Activated CD4-positive, CD25-positive, alpha-beta regulatory T cell (primary cell): ENCODE measurements at regions not wholly inside any gene's neighbourhood (a gene's known extent, or its start where the extent isn't known, plus 50 kb on each side); places are given as distances from the start of the nearest gene placed in this dataset.

ENCODE experiments used
- DNase-seq, 4 experiments: peaks; one replicate each; lab custom pipeline; 2025; lab: John Stamatoyannopoulos, UW

DNA sequence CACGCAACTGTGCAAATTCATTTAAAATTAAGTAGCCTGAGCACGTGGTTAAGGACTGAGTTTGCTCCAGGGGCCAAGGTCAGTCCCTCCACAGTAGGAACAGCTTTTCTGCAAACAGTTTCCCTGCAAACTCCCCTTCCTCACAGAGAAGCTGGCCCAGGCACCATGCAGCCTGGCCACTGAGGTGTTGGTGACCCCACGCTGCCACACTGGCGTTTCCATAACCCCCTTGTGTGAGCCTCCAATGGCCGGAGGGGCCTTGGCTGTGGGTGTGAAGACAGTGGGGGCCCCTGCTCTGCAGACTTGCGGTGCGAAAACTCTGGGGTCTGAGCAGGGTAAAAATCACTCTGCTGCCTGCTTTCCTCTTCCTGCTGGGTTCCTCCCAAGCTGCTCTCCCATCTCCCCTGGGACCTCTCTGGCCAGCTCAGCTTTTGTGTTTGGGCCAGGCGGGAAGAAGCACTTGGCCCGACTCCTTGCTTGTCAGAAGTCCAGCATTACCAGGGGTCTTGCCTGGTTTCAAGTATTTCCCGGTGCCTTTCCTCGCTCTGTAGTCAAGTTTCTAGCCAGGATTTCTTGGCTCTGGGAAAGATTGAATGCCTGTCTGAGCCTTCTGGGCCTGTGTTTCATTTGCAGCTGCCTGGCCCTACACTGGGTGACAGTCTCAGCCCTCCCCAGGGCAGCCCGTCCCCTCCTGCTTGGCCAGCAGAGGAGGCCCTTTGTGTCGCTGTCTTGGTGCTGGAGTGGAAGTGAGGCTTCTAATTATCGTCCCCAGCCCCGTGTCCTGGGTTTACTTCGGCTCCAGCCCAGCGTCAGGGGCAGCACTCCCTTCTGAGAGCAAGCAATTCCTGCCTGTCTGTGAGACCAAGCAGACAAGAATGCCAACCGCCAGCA is 131.4 kb upstream of the SLC1A4 start:
- DNase-seq, result no peak

GRCh38 chr2:64858541-64859311 is 130.5 kb upstream of the SLC1A4 start:
- DNase-seq, result no peak

GRCh38 chr2:64859312-64860212 is 129.6 kb upstream of the SLC1A4 start:
- DNase-seq, result peak in 1 of 4 experiments; percentile 4

GRCh38 chr2:64860276-64860885 is 128.8 kb upstream of the SLC1A4 start:
- no peak for DNase-seq

DNA sequence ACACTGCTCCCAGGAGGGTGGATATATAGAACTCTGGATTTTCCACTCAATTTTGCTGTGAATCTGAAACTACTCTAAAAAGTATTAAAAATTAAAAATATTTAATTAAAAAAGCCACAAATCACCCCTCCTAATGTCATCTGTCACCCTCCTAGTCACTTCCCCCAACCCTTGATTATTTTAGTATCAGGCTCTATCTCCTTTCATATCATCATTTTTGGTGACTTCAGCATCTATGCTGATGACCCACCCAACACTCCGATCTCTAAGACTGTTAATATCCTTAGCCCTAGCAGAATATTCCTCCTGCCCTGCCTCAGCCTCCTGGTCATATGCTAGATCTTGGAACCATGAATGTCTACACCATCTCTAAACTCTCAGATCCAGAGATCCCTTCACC is 128.3 kb upstream of the SLC1A4 start:
- DNase-seq, result no peak

- no peak for DNase-seq
Observed at GRCh38 chr2:64861452-64862397, 127.5 kb upstream of the SLC1A4 start.

DNA sequence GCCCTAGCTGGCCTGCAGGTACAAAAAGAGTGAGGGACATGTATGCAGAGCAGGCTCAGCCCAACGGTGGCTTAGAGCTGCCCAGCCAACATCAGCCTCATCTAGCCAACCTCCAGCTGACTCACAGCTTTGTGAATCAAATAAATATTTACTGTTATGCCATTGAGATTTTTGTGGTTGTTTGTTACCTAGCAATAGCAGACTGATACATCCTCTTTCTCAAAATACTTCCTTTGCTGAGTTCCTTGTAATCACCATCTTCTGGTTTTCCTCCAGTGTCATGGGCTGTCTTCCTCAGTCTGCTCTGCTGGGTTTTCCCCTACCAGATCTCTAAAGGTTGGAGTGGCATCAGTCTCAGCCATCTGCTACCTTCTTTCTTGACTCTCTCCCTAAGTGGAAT is 126.6 kb upstream of the SLC1A4 start:
- DNase-seq, result no peak

DNA sequence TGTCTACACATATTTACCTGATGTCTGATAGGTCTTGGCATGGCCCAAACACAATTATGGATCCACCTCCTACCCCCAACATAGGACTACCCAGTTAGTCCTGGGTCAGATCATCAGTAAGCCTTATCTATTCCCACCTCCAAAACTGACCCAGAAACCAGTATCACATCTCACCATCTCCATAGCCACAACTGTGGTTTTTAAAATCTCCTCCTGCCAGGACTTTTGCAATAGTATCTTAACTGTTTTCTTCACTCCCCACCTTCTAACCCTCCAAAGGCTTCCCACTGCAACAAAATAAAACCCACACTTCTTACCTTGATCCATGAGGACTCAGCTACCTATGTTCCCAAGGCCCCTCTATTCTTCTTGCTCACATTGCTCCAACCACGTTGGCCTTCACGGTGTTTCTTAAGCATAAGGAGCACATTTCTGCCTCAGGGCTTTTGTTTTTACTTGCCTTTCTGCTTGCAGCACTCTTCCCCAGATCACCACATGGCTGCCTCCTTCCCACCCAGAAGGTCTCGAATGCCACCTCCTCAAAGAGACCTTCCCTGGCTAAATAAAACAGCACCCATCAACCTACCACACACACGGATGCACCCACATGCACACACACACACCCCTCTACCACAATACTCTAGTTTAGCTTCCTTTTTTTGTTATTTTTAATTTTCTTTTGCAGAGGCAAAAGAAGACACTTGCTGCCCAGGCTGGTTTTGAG is 125.9 kb upstream of the SLC1A4 start:
- DNase-seq, result no peak

- DNase-seq, result peak; percentile 17 to 44 (median 26)
Observed at GRCh38 chr2:64865073-64865830, 123.9 kb upstream of the SLC1A4 start.

DNA sequence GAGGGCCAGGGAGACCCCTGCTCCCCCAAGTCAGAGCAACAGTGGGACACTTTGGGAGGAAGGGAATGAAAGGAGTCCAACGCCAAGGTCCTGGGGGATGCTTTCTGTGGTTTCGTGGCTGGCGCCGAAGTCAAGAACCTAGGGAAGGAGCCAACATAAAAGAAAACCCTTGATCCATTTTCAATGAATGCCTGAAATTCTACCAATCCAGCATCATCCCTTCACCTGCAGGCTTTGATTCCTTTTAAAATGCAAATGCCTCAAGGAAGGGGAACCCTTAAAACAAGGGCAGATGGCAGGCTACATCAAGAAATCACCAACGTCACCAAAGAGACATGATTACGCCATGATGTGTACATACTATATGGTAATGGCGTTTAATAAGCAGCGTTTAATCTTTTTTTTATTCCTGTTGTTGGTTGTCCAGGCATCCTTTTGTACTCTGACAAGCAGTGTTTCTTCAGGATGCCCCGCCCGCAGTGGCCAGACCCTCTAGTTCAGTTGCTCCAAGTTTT is 123.3 kb upstream of the SLC1A4 start:
- no peak for DNase-seq

DNA sequence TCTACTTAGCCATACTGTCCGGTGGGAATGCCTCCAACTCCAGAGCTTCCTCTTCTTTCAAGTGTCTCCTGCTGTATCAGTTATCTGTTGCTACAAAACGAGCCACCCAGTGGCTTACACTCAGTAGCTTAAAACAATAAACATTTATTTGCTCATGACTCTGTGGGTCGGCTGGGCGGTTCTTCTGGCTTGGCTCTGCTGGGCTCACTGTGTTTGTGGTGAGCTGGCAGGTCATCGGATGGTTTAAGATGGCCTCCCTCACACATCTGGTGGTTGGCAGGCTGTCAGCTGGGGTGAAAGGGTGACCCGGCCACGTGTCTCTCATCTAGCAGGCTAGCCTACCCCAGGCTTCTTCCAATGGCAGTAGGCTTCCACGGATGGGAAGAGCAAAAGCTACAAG is 122.4 kb upstream of the SLC1A4 start:
- no peak for DNase-seq

DNA sequence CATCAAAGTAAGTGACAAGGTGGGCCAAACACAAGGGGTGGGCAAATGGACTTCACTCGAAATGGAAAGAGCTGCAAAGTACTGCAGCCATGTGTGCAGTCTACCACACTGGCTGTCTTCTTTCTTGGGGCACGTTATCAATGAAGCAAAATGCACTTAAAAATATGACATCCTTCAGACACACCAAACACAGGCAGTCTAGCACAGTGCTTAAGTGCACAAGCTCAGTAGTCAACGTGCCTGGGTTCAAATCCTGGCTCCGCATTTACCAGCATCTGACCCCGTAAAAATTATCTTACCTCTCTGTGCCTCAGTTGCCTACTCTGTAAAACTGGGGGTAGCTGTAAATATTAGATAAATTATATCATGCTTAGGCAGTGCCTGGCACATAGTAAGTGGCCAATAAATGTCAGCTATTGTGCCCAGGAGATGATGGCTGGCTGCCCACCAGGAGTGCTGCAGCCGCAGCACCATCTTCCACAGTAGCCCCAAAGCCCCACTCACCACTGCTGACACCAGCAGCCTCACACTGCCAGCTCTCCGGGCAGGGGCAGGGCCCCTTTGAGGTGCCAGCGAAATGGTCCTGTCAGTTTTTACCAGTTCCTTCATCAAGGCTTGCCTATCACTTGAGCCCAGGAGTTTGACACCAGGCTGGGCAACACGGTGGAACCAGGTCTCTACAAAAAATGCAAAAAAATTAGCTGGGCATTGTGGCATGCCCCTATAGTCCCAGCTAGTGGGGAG is 121.8 kb upstream of the SLC1A4 start:
- DNase-seq, result no peak

- DNase-seq, result no peak
Observed at GRCh38 chr2:64869126-64869525, 120.1 kb upstream of the SLC1A4 start.

DNA sequence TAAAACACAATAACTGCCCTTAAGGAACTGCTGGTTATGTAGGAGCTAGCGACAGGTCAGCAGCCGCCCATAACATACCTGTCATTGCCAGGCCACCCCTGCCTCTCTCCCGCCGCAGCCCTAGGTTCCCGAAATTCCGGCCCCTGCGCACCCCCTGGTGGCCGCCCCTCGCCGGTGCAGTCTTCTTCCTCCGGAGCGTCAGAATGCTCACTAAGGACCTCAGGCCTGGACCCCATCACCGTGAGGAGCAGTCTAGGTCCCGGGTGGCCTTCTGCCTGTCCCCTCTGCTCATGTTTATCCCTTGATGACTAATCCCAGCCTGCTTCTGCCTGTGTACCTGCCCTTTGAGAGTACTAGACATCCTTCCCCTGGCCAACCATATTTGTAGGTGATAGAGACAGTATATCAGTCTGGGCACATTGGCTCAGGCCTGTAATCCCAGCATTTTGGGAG is 115.7 kb upstream of the SLC1A4 start:
- peak; percentile 42 to 76 (median 60) for DNase-seq

- no peak for DNase-seq
Observed at GRCh38 chr2:64874593-64874992, 114.6 kb upstream of the SLC1A4 start.

- DNase-seq, result no peak
Observed at GRCh38 chr2:64875368-64875767, 113.8 kb upstream of the SLC1A4 start.

DNA sequence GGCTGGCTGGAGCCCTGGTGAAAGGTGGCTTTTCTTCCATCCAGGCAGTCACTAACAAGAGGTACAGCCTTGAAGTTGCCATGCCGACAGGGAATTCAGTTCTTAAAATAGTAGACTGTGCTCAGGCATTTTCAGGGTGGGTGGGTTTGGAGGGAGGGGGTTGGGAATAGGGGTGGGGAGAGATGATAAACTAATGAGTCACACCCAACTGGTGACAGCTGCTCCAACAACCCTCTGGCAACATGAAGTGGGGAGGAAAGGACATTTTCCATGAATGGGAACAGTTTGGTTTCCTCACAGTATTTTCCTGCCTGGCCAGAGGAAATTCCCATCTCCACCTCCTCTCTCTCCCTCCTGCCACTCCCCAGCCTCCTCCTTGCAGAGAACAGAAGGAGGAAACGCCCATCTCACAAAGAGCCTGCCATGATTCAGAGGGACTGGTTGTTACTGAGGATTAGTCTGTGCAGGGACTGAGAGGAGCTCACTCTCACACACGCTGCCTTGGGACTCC is 113.0 kb upstream of the SLC1A4 start:
- no peak for DNase-seq

GRCh38 chr2:64879745-64880144 is 109.5 kb upstream of the SLC1A4 start:
- no peak for DNase-seq
